Left ventricle myocardium inferior (tissue), 1 donor: ENCODE measurements at regions not wholly inside any gene's neighbourhood (a gene's known extent, or its start where the extent isn't known, plus 50 kb on each side); places are given as distances from the start of the nearest gene placed in this dataset.

Experiments
- DNase-seq: peaks from one replicate; pipeline ENCODE4 v3.0.0-alpha.2; 2020
- H3K27ac ChIP-seq: fragments of 200-600 bp; replicated peaks from 2 replicates; pipeline ENCODE4 v1.8.0; 2021
- H3K27me3 ChIP-seq: fragments of 200-600 bp; 2 replicates; pipeline ENCODE4 v1.8.0; 2021; ENCODE audit warnings: low read depth
- H3K36me3 ChIP-seq: fragments of 200-600 bp; 2 replicates; pipeline ENCODE4 v1.8.0; 2021
- H3K4me1 ChIP-seq: fragments of 200-600 bp; 2 replicates; pipeline ENCODE4 v1.8.0; 2021
- H3K4me3 ChIP-seq: fragments of 200-600 bp; 2 replicates; pipeline ENCODE4 v1.8.0; 2021; ENCODE audit warnings: mild to moderate bottlenecking, moderate library complexity
- H3K9me3 ChIP-seq: fragments of 200-600 bp; replicated peaks from 2 replicates; pipeline ENCODE4 v1.8.0; 2021
- CTCF ChIP-seq: fragments of 200-600 bp; IDR thresholded peaks from 2 replicates; pipeline ENCODE4 v1.8.0; 2021; ENCODE audit warnings: antibody characterized with exemption, mild to moderate bottlenecking, borderline replicate concordance
- intact Hi-C: fragments of 100-400 bp; cut with micrococcal nuclease; formaldehyde crosslinking; loops from one replicate; pipeline ENCODE4 v1.11.0; 2022
- donor health status: DM: no; HTN: yes; CAD: no; lungs with severe emphysema.

- H3K36me3 ChIP-seq: no peaks in the 10 kb centered on the region
- DNase-seq: no peak
- H3K4me3 ChIP-seq: no peak overlapping the region
- TF ChIP-seq CTCF: no peak
- no peak overlapping the region for H3K27ac ChIP-seq
- H3K9me3 ChIP-seq: peaks cover 23% of the 10 kb centered on the region
- H3K4me1 ChIP-seq: no peaks in the 10 kb centered on the region
- intact Hi-C loops: no loop called here
- no peaks in the 10 kb centered on the region for H3K27me3 ChIP-seq
Observed at GRCh38 chr12:87163122-87163521, 866.1 kb downstream of the C12orf50 start.

- no peak for DNase-seq
- Histone ChIP-seq H3K27ac (no peak overlapping the region), H3K27me3 (no peaks in the 10 kb centered on the region), H3K4me1 (no peaks in the 10 kb centered on the region), H3K36me3 (no peaks in the 10 kb centered on the region), H3K4me3 (no peak overlapping the region), H3K9me3 (peaks cover 18% of the 10 kb centered on the region)
- no peak for TF ChIP-seq CTCF
- intact Hi-C loops: no loop called here
Observed at GRCh38 chr12:87160848-87161601, 868.2 kb downstream of the C12orf50 start.

DNA sequence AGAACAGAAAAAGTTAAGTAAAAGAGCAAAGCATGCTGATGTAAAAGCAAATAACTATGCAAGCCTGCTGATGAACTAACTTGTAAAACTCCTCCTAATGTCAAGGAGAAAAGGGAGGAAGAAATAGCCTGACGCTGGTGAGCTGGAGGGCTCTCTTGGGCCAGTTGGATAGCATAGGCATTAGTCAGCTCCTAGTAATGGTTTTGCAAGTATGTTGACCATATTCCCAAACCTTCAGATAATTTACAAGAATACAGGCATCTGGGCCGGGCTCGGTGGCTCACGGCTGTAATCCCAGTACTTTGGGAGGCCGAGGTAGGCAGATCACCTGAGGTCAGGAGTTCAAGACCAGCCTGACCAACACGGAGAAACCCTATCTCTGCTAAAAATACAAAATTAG is 871.4 kb downstream of the C12orf50 start:
- Histone ChIP-seq H3K27ac (no peak overlapping the region), H3K9me3 (no peaks in the 10 kb centered on the region), H3K27me3 (no peaks in the 10 kb centered on the region), H3K4me3 (no peak overlapping the region), H3K36me3 (no peaks in the 10 kb centered on the region), H3K4me1 (peaks cover 6% of the 10 kb centered on the region)
- TF ChIP-seq CTCF: no peak
- intact Hi-C loops: no loop called here
- no peak for DNase-seq

- Histone ChIP-seq H3K27ac (no peak overlapping the region), H3K36me3 (no peaks in the 10 kb centered on the region), H3K4me1 (peaks cover 17% of the 10 kb centered on the region), H3K9me3 (no peaks in the 10 kb centered on the region), H3K4me3 (no peak overlapping the region), H3K27me3 (no peaks in the 10 kb centered on the region)
- DNase-seq: no peak
- no peak for TF ChIP-seq CTCF
- intact Hi-C loops: no loop called here
Observed at GRCh38 chr12:87155621-87156020, 873.6 kb downstream of the C12orf50 start.

DNA sequence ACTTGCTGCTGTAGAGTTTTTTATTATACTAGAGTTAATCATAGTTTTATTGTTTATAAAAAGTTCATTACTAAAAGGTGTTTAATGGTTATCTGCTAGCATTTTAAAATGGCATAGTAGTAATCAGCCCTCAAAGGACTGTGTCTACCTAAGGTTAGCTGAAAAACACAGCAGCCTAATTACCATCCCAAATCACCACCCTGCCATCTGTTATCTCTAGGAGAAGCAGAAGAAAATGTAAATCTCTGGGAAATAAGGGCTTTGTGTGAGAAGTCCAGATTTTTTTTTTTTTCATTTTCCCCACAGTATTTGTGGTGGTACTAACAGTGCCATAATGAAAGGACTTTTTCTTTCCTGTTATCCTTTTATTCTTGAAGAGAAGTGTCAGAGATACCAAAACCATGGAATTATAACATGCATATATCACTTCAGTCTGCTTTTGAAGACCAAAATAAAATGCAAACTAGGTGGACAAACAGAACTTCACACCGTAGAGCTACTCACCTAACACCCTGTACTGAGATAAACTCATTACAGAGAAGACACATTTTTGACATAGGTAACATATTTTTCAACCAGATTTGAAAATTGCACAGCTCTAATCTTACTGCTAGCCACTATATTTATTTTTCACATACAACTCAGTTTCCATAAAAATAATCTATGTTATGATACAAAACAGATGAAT is 876.2 kb downstream of the C12orf50 start:
- intact Hi-C loops: no loop called here
- Histone ChIP-seq H3K27ac (peak overlapping the region; percentile 57), H3K36me3 (no peaks in the 10 kb centered on the region), H3K4me3 (no peak overlapping the region), H3K4me1 (peaks cover 17% of the 10 kb centered on the region), H3K9me3 (no peaks in the 10 kb centered on the region), H3K27me3 (no peaks in the 10 kb centered on the region)
- no peak for TF ChIP-seq CTCF
- DNase-seq: no peak
